ENCODE measurements at regions not wholly inside any gene's neighbourhood (a gene's known extent, or its start where the extent isn't known, plus 50 kb on each side); places are given as distances from the start of the nearest gene placed in this dataset.
"Not testable (repeated sequence)": the region's sequence is repeated elsewhere in the genome, so short reads cannot be mapped to it uniquely, and the experiment has no call there.

DNA sequence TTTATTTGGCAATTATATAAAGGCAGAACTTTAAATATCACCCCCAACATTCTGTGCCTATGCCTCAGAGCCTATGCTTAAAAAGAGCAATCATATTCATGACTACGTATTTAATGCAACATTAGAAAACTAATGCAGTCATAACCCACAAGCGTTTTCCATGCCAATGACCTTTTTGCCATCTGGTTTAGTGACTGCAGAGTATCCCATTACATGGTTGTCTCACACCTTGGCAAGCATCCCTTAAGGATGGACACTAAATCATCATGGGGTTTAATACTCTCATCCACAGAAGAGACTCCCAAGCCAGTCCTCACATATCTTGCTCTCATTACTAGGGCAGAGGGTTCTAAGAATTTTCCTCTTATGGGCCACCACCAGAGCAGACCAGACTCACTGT, 188.2 kb upstream of the PLGLB2 start:
- DNase-seq = not testable (repeated sequence)

DNA sequence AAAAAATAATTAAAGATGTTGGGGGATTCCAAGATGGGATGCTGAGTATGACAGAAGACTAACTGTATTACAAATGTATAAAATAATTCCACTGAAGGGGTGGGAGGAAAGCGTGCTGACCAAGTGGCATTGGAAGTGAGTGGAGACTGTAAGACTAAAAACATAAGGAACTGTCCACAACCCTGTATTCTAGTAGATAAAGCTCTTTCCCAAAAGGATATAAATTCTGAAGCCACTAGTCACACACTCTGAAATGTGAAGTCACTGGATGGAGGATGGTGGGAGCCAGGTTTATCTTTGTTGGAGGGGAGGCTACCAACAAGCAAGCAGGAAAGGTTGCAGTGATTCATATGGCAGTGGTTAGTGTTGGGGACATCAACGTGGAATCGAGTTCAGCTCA, 182.8 kb upstream of the PLGLB2 start:
- not testable (repeated sequence) for DNase-seq

DNA sequence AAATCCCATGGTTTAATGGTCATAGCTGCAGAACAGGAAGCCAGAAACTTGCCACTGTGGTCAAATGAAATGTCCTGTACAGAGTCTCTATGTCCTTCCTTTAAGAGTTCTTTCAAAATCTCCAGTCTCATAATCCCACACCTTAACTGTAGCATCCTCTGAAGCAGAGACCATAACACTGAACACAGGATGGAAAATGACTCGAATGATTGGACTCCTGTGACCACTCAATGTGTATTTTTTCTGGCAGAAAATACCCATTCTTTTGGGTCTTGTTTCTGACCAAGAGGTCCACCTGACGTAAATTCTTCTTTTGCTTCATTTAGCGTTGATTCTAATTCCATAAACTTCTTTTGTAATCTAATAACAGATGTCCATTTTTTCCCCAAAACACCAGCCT, 181.4 kb upstream of the PLGLB2 start:
- not testable (repeated sequence) for DNase-seq

DNA sequence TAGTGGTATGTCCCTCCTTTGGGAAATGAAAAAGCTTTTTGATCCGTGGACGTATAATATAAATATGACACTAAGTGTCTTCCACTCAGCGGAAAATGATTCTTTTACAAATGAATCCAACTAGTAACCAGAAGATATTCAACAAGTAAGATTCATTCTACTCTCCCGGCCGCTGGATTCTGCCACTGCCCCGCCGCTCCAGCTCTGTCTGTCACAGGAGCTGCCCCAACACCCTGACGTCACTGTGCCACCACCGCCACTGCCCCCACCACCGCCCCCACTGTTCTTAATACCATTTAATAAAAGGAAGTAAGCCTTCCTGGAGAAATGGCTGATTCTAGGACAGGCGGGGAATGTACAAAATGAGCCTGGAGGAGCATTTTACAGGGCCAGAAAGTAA, 180.8 kb upstream of the PLGLB2 start:
- not testable (repeated sequence) for DNase-seq

DNA sequence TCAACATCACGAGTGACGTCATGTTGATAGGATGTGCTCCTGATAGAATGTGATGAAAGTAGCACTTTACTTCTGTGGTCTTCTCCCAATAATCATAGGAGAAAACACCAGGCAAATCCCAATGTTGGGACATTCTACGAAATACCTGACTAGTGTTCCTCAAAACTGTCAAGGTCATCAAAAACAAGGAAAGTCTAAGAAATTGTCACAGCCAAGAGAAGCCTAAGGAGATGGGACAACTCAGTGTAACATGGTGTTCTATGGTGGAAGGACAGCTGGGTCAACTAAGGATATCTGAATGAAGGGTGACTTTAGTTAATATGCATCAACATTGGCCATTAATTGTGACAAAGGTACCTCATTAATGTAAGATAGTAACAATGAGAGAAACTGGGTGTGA, 180.0 kb upstream of the PLGLB2 start:
- DNase-seq = not testable (repeated sequence)

DNA sequence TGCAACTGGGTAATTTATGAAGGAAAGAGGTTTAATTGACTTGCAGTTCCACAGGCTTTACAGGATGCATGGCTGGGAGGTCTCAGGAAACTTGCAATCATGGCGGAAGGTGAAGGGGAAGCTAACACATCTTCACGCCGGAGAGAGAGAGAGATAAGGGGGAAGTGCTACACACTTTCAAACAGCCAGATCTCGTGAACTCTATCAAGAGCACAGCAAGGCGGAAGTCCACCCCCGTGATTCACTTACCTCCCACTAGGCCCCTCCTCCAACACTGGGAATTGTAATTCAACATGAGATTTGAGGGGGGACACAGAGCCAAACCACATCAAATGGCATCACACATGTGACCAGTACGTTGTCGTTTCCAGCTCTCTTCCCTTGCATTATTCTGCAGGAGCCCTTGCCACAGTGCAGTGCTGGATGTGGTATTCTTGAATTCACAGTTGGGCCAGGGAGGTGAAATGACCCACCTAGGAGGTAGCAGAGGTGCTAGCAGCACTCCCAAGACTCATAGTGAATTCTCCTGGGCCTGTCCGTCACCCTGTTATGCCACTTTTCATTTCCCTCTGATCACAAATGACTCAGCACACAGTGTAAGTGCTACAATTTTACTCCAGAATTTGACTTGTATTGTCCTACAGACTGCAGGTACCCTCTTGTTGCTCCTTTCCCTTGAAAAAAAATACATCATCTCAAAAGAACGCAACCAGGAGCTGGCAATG, 179.2 kb upstream of the PLGLB2 start:
- DNase-seq = not testable (repeated sequence)

DNA sequence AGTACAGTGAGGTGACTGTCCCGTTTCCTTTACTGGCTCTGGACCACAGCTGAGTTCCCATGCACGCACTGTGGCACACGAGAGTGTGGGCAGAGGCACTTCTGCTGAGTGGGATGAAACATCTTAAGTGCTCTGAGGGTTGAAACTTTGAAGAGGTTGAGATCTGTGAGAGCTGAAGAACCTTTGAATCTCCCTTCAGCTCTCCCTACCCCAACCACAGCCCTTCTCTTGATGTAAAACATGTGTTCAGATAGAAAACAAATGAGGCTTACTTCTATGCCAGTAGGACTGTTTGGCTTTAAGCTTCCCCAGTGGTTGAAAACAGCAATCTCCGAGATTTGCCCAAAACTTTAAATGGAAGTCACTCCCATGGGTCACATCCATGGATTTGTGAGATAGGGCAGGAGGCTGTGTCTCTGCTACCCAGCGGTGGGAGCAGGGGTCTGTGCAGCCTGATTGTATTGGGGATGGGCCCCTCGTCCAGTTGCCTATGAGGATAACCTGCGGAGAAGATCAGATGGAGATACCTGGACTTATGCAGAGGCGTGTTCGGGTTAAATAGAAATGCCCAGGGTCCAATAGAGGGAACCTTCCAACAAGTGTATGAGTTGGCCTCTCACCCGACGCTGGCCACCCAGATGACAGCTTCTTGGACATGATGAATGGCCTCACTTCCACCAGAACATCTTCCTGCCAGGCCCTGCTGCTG, 178.0 kb upstream of the PLGLB2 start:
- not testable (repeated sequence) for DNase-seq

DNA sequence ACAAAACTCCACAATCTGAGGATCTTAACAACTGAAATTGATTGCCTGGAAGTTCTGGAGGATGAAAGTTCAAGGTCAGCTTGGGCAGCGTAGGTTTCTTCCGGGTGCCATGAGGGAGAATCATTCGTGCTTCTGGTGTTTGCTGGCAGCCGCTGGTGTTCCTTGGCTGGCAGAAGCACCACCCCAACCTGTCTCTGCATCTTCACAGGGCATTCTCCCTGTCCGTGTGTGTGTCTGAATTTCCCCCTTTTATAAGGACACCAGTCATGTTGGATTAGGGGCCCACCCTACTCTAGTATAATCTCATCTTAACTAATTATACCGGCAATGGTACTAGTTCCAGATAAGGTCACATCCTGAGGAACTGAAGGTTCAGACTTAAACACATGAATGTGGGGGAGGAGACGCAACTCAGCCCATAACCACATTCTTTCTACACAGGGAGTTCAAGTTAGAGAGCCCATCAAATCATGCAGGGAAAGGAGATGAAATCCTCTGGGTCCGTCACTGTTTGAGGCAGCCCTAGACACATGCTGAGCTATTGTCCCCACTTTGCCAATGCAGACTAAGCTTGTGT, 175.9 kb upstream of the PLGLB2 start:
- DNase-seq = not testable (repeated sequence)

DNA sequence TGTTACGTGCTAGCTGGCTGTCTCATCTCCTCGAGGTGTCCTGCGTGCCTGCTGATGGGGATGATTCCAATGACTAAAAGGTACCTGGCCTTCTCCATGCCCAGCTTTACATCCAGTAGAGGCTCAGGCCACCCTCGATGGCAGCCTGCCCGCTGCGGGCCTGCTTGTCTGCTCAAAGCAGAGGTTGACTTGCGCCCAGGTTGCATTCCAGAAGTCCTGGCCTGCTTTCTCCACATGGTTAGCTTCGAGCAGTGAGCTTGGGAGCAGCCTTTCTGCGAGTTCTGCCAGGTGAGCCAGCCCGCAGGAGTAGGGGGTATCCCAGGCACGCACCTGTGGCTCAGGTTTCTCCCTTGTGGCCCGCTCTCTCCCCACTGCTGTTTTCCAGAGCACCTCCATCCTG, 175.0 kb upstream of the PLGLB2 start:
- DNase-seq = not testable (repeated sequence)

DNA sequence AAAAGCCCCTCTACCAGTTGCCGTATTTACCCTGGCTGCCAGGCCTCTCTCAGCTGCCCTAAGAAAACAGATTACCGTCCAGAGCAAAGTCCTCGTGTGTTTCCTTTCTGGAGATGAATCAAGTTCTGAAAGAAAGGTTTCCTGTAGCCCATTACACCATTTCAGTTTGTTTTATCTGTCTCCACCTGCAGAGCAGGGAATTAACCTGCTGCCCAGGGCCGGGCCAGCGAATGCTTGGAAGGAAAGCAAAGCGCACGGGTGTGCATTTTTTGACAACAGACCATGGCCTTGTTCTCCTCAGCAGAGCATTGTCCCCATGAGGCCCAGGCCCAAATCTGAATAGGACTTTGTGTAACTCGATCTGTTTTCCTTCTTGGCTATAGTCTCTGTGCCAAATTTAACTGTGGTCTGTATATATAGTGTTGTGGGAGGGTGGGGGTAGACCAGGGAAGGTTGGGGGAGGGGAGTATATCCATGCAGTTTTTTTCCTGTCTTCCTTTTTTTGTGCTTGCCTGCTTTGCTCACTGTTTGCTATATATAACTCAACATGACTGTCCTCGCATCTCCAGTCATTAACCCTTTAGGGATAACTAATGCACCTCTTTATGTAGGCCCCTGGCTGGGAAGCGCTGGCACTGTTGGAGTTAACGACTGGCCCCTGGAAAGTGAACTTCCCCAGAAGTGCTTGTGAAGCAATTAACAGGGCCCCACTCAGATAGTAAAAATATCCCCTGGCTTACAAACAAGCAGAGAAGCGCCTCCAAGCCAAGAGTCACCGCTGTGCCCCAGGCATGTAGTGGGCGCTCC, 174.3 kb upstream of the PLGLB2 start:
- DNase-seq = not testable (repeated sequence)

DNA sequence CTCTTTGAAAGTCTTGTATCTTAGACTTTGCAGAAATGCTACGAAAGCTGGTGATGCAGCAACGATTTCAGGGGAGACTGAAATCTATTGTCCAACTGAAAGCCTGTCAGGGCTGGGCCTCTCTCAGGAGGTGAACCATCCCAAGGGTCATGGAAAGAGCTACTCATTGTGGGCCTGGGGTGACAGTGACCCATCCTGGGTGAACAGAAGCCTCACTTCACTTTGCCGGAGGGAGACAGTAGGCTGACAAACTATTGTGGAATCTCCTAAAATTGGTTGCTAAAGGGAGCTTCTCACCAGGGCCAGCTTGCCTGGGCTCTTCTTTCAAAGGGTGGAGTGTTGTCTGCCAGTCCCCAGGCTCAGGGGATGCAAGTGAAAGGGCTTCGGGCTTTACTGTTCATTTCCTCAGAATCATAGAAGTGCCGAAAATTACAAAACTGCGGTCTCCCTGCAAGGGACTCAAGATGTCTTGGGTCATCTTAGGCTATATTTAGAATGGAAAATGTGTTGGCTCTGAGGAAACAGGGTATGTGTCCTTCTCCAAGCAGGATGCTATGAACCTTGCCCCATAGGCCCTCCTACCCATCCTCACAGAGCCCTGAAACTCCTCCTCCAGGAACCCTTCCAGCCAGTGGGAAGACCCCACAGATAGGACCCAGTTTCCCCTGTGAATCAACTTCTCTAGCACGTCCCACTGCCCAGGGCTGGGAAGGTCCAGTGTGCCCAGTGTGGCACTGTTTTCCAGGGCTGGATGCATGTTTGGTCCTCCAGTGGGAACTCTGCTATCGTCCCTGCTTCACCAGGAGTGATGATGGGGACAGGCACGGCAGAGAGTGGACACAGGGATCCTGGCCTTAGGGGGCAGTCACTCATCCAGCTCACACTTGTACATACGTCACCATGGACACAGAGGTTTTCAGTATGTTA, 173.4 kb upstream of the PLGLB2 start:
- DNase-seq = not testable (repeated sequence)

DNA sequence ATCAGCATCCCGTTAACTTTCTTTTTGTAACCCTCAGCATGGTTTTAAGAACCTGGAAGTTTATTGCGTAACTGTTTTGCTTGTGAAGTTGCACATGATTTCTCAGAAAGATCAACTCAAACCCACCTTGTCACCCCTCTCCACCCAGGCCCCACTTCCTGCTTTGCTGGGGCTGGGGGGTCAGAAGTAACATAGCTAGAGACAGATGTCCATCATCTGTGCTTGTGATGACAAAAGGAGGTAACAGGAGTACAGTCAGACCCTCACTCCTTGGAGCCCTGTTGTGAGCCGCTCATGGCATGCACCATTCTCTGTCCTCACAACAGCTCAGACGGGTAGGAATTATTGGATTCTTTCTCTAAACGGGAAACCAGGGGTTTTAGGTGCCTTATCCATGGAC, 172.7 kb upstream of the PLGLB2 start:
- not testable (repeated sequence) for DNase-seq

DNA sequence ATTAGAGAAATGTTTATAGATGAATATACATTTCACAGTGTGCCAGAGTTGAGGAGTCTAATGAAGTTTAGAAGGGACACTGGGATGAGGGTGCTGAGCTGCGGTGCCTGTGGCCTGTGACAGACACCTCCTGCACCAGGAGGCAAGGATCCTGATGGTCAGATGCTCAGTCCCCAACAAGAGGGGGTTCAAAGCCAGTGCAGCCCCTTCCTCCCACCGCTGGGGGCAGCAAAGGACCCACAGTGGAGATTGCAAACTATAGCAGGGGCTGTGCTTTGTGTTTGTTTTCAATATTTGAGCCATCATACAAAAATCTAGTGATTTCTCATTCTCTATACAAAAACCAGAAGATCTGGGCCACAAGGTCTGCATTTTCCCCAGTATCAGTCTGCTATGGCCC, 170.5 kb upstream of the PLGLB2 start:
- not testable (repeated sequence) for DNase-seq

DNA sequence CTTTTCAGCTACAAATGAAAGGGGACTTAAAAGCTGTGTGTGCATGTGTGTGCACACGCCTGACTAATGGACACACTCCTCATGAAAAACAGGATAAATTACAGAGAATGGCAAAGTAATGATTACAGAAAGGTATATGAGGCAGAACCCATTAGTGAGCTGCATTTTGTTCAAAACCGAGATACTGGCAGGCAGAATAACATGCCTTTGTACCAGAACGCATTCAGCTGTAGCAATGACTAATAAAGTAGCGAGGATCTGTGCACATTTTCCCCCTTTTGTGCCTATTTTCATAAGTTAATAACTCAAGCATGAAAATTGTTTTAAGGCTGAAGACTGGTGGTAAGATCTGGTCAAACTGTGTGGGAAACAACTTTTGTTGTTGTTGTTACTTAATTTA, 165.7 kb upstream of the PLGLB2 start:
- not testable (repeated sequence) for DNase-seq

DNA sequence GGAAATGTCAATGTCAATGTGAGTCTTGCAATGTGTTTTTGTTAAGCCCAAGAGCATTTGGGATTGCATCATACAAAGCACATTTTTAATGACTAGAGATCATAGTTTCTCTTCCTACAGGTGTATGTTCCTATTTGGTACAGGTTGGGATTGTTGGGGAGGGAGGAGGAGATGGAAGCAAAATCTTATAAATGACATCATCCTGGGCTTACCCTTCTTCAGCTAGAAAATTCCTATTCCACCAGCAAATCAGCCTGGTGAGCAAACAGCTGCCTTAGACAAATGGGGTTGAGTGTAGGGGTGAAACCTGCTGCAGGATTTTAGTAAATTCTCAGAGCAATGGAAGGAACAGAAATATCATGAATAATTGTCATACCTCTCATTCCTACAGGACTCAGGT, 165.3 kb upstream of the PLGLB2 start:
- not testable (repeated sequence) for DNase-seq

DNA sequence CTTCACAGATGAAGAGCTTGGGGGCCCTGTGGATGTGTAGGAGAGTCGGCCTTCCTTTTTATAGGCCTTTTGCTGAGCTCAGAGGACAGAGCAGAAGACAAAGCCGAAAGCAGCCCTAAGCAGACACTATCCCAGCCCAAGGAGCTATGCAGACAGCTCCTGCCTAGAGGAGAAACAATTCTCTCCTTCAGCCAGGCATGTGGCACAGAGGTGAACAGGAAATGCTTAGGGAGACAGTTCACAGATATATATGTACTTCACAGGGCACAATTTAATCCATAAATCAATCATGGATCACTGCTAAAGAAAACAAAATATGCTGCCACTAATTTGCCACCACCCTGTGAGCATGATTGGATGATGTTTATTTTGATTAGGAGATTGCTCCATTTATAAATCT, 164.5 kb upstream of the PLGLB2 start:
- DNase-seq = not testable (repeated sequence)

DNA sequence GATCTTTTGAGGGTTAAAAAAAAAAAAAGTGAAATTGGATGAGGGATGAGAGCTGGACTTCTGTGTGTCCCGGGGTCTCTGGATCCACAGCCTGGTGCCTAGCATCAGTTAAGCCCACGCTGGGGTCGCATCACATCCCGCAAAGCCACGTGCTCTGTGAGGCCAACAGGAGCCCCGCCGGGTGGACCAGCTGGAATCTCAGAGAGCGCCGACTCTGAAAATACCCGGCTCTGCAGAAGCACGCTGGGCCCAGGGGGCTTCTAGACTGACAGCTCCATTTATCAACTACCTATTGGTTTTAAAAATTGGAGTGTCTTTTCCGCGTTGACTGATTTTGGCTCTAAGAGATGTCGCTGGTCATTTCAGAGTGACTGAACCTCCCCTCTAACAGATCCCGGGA, 164.1 kb upstream of the PLGLB2 start:
- not testable (repeated sequence) for DNase-seq

DNA sequence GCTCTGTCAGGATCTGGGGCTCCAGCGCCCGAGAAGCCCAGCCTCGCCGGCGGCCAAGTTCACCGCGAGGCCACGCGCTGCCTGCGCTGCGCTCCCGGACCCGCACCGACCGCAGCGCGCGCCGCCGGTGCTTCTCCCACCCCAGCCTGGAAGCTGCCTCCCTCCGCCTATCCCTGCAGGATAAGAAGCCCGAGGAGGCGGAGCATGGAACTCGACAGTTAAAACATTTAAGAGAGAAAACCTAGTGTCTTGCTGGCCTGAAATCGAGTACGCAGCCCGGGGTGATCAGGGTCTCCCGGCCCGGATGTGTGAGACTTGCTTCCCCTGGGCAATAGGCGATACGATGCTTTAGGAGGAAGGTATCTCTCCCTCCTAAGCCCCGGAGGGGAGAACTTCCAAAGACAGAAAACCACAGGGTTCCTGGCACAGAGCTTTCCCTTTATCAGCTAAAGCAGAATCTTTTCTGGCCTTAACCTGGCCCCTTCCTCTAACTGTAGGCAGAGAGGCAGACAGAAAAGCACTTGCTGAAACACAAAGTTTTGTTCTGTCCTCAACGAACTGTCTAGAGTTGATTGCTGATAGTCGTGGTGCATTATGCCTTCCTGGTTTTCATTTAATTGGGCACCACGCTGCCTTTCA, 163.5 kb upstream of the PLGLB2 start:
- DNase-seq = not testable (repeated sequence)

DNA sequence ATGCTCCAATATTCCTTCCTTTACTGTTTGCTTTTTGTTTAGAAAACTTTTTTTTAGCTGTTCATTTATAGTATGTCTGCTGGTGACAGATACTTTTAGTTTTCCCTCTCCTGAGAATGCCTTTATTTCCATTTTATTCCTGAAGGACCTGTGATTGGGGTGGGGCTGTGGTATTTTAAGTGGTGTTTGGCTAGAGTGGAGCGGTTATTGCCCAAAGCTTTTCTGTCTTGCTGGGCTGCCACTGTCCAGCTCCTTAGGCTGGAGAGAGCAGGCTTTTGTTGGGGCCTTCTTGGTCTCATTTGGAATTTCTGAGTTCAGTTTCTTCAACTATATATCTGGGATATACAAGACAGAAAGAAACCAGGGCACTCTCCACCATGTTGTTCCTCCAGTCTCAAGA, 160.0 kb upstream of the PLGLB2 start:
- DNase-seq = not testable (repeated sequence)

DNA sequence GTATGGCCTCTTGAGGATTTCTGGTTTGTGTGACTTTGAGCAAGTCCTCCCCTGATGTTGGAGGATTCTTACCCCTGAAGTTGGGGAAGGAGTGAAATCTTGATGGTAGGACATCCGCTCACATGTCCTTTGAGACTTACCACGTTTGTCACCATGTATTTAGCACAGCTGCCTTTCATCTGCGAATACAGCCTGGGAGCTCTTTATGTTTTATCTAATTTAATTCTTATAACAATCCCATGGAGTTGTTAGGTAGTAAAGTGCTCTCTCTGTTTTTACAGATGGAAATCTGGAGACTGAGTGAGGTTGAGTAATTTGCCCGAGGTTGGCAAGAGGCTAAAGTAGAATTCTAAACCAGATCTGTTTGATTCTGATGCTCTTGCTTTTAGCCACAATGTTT, 154.9 kb upstream of the PLGLB2 start:
- DNase-seq = not testable (repeated sequence)
